ENCODE measurements at regions not wholly inside any gene's neighbourhood (a gene's known extent, or its start where the extent isn't known, plus 50 kb on each side); places are given as distances from the start of the nearest gene placed in this dataset.

- Histone ChIP-seq H3K4me3 (replicated peaks in 1 of 3) (no peak overlapping the region), H3K27ac (no peak overlapping the region), H3K4me1 (no peaks in the 10 kb centered on the region), H3K36me3 (no peaks in the 10 kb centered on the region), H3K27me3 (no peaks in the 10 kb centered on the region), H3K9me3 (no peaks in the 10 kb centered on the region)
- TF ChIP-seq CTCF (IDR thresholded peaks at IDR 0.05) (no peak), POLR2A (IDR thresholded peaks at IDR 0.05) (no peak)
- WGBS, 2 donors, result 84 to 92% methylated on average over 1 of the region's 1 CpG
- intact Hi-C loops (cut with DNase I), result no loop called here
- DNase-seq, result no peak
Observed at GRCh38 chr2:11038641-11039040, 116.6 kb upstream of the SLC66A3 start.

GRCh38 chr2:11040992-11041391 is 114.3 kb upstream of the SLC66A3 start:
- Histone ChIP-seq H3K4me1 (no peaks in the 10 kb centered on the region), H3K27me3 (no peaks in the 10 kb centered on the region), H3K9me3 (no peaks in the 10 kb centered on the region), H3K36me3 (no peaks in the 10 kb centered on the region), H3K27ac (no peak overlapping the region), H3K4me3 (replicated peaks in 1 of 3) (no peak overlapping the region)
- no peak for DNase-seq
- TF ChIP-seq POLR2A (IDR thresholded peaks at IDR 0.05) (no peak), CTCF (IDR thresholded peaks at IDR 0.05) (no peak)
- 86 to 100% methylated on average over 1 of the region's 1 CpG for WGBS, 2 donors
- intact Hi-C loops (cut with DNase I), result no loop called here

- Histone ChIP-seq H3K9me3 (no peaks in the 10 kb centered on the region), H3K27ac (no peak overlapping the region), H3K27me3 (no peaks in the 10 kb centered on the region), H3K36me3 (no peaks in the 10 kb centered on the region), H3K4me3 (replicated peaks in 1 of 3) (no peak overlapping the region), H3K4me1 (no peaks in the 10 kb centered on the region)
- DNase-seq, result no peak
- TF ChIP-seq CTCF (IDR thresholded peaks at IDR 0.05) (no peak), POLR2A (IDR thresholded peaks at IDR 0.05) (no peak)
- 84 to 94% methylated on average over 8 of the region's 8 CpGs for WGBS, 2 donors
- intact Hi-C loops (cut with DNase I), result no loop called here
Observed at GRCh38 chr2:11042841-11043240, 112.4 kb upstream of the SLC66A3 start.

GRCh38 chr2:11043245-11043644 is 112.0 kb upstream of the SLC66A3 start:
- Histone ChIP-seq H3K27me3 (no peaks in the 10 kb centered on the region), H3K9me3 (no peaks in the 10 kb centered on the region), H3K4me1 (no peaks in the 10 kb centered on the region), H3K36me3 (no peaks in the 10 kb centered on the region), H3K27ac (no peak overlapping the region), H3K4me3 (replicated peaks in 1 of 3) (no peak overlapping the region)
- DNase-seq, result no peak
- TF ChIP-seq CTCF (IDR thresholded peaks at IDR 0.05) (no peak), POLR2A (IDR thresholded peaks at IDR 0.05) (no peak)
- intact Hi-C loops (cut with DNase I), result no loop called here
- WGBS, 2 donors, result 69 to 70% methylated on average over 2 of the region's 2 CpGs

GRCh38 chr2:11044201-11044600 is 111.1 kb upstream of the SLC66A3 start:
- intact Hi-C loops (cut with DNase I), result no loop called here
- Histone ChIP-seq H3K9me3 (no peaks in the 10 kb centered on the region), H3K36me3 (no peaks in the 10 kb centered on the region), H3K4me1 (no peaks in the 10 kb centered on the region), H3K27me3 (no peaks in the 10 kb centered on the region), H3K4me3 (replicated peaks in 1 of 3) (no peak overlapping the region), H3K27ac (no peak overlapping the region)
- WGBS, 2 donors, result 79 to 85% methylated on average over 6 of the region's 6 CpGs
- TF ChIP-seq POLR2A (IDR thresholded peaks at IDR 0.05) (no peak), CTCF (IDR thresholded peaks at IDR 0.05) (no peak)
- no peak for DNase-seq

All from thyroid gland (tissue), 4 donors.